CD4-positive, alpha-beta T cell (primary cell): ENCODE measurements at regions not wholly inside any gene's neighbourhood (a gene's known extent, or its start where the extent isn't known, plus 50 kb on each side); places are given as distances from the start of the nearest gene placed in this dataset.

Experiments
- ATAC-seq: fragments of 200-7000 bp; cut with Tn5 transposase; one replicate; pipeline ENCODE4 v1.10.0; 2022; ENCODE audit warnings: mild to moderate bottlenecking; ENCODE audit not compliant: poor library complexity
- CTCF ChIA-PET: fragments of 350-600 bp; sonication (Branson Sonifier 250); formaldehyde crosslinking; loops from one replicate; lab custom pipeline; 2021; ENCODE audit warnings: antibody characterized with exemption, inconsistent platforms; lab: Charles Lee
- POLR2A ChIA-PET: fragments of 350-600 bp; sonication (Branson Sonifier 250); formaldehyde crosslinking; loops from one replicate; lab custom pipeline; 2021; ENCODE audit warnings: antibody characterized with exemption, inconsistent platforms; lab: Charles Lee
- DNase-seq, 14 experiments: peaks; one replicate each; pipeline ENCODE4 v3.0.0-alpha.2; 2013 to 2020; ENCODE audit warnings: mixed read lengths in 2 of 14
- H3K27ac ChIP-seq, 2 donors: one replicate each; pipeline versions ENCODE4 v1.5.1 to v1.7.0; 2013; ENCODE audit warnings: low read length in 2 of 2, low read depth in 1 of 2, mild to moderate bottlenecking in 1 of 2
- H3K27me3 ChIP-seq, 2 experiments: 1 replicate in 1 of 2; 2 replicates in 1 of 2; pipeline versions ENCODE4 v1.6.1 to v1.7.0; 2013; ENCODE audit warnings: low read length in 2 of 2, control low read depth in 1 of 2, mild to moderate bottlenecking in 1 of 2, moderate library complexity in 1 of 2; ENCODE audit not compliant: insufficient read depth in 2 of 2, control insufficient read depth in 1 of 2
- H3K36me3 ChIP-seq: one replicate; pipeline ENCODE4 v1.6.1; 2013; ENCODE audit warnings: low read length, control low read depth; ENCODE audit not compliant: insufficient read depth
- H3K4me1 ChIP-seq: one replicate; pipeline ENCODE4 v1.6.1; 2013; ENCODE audit warnings: low read length, control low read depth; ENCODE audit not compliant: insufficient read depth
- H3K4me3 ChIP-seq: one replicate; pipeline ENCODE4 v1.5.1; 2013; ENCODE audit warnings: mild to moderate bottlenecking, low read length, moderate library complexity
- H3K9me3 ChIP-seq, 2 experiments: 1 replicate in 1 of 2; 2 replicates in 1 of 2; pipeline versions ENCODE4 v1.6.1 to v1.7.0; 2013; ENCODE audit warnings: low read length in 2 of 2, mild to moderate bottlenecking in 2 of 2, control low read depth in 1 of 2, moderate library complexity in 1 of 2; ENCODE audit not compliant: control insufficient read depth in 1 of 2, insufficient read depth in 1 of 2
- H3K27ac Mint-ChIP-seq: one replicate; pipeline ENCODE4 v1.8.0; 2020; ENCODE audit warnings: mixed read lengths
- H3K27me3 Mint-ChIP-seq: one replicate; pipeline ENCODE4 v1.8.0; 2021; ENCODE audit warnings: mixed read lengths
- H3K36me3 Mint-ChIP-seq: one replicate; pipeline ENCODE4 v1.8.0; 2021; ENCODE audit warnings: low read depth, mixed read lengths
- H3K4me1 Mint-ChIP-seq: one replicate; pipeline ENCODE4 v1.8.0; 2021; ENCODE audit warnings: low read depth, mixed read lengths
- H3K4me3 Mint-ChIP-seq: one replicate; pipeline ENCODE4 v1.8.0; 2020; ENCODE audit warnings: mild to moderate bottlenecking, mixed read lengths
- H3K9me3 Mint-ChIP-seq: one replicate; pipeline ENCODE4 v1.8.0; 2020; ENCODE audit warnings: mixed read lengths
- CTCF ChIP-seq: fragments of 200-600 bp; IDR thresholded peaks from one replicate; pipeline ENCODE4 v1.8.0; 2022; ENCODE audit warnings: antibody characterized with exemption, mild to moderate bottlenecking
- intact Hi-C, 2 experiments: fragments of 100-400 bp; cut with DNase I in 1 of 2; cut with micrococcal nuclease in 1 of 2; formaldehyde crosslinking; loops; one replicate each; pipeline versions ENCODE4 v1.15.1 to v1.9.0; 2023 to 2025; cut with DNase I, micrococcal nuclease

GRCh38 chr4:168019019-168019651 is 73.2 kb upstream of the ANXA10 start:
- Mint-ChIP-seq H3K4me3 (no peak overlapping the region), H3K9me3 (peaks cover 5% of the 10 kb centered on the region), H3K36me3 (no peaks in the 10 kb centered on the region), H3K27ac (no peak overlapping the region), H3K4me1 (no peaks in the 10 kb centered on the region), H3K27me3 (no peaks in the 10 kb centered on the region)
- no peaks in the 10 kb centered on the region for H3K36me3 ChIP-seq
- peaks cover 0 to 8% of the 10 kb centered on the region in 2 experiments for H3K9me3 ChIP-seq
- H3K4me1 ChIP-seq, result no peaks in the 10 kb centered on the region
- no peak for DNase-seq
- ATAC-seq, result no peak
- H3K27ac ChIP-seq, result no peak overlapping the region
- no peak for TF ChIP-seq CTCF
- H3K4me3 ChIP-seq, result no peak overlapping the region
- H3K27me3 ChIP-seq, result no peaks in the 10 kb centered on the region
- ChIA-PET CTCF (no interaction called here), POLR2A (no interaction called here)
- intact Hi-C loops, result no loop called here

- Mint-ChIP-seq H3K4me3 (no peak overlapping the region), H3K27me3 (no peaks in the 10 kb centered on the region), H3K4me1 (no peaks in the 10 kb centered on the region), H3K9me3 (peaks cover 5% of the 10 kb centered on the region), H3K36me3 (no peaks in the 10 kb centered on the region), H3K27ac (no peak overlapping the region)
- no peak for ATAC-seq
- Histone ChIP-seq H3K4me1 (no peaks in the 10 kb centered on the region), H3K27ac (no peak overlapping the region), H3K9me3 (peaks cover 0 to 8% of the 10 kb centered on the region in 2 experiments), H3K4me3 (no peak overlapping the region), H3K27me3 (no peaks in the 10 kb centered on the region), H3K36me3 (no peaks in the 10 kb centered on the region)
- no peak for DNase-seq
- ChIA-PET CTCF (no interaction called here), POLR2A (no interaction called here)
- TF ChIP-seq CTCF, result no peak
- intact Hi-C loops, result no loop called here
Observed at GRCh38 chr4:168019921-168020320, 72.4 kb upstream of the ANXA10 start.

- POLR2A ChIA-PET, result no interaction called here
- Histone ChIP-seq H3K27ac (no peak overlapping the region), H3K4me1 (no peaks in the 10 kb centered on the region), H3K27me3 (no peaks in the 10 kb centered on the region), H3K4me3 (no peak overlapping the region), H3K9me3 (peaks cover 0 to 8% of the 10 kb centered on the region in 2 experiments), H3K36me3 (no peaks in the 10 kb centered on the region)
- ATAC-seq, result no peak
- Mint-ChIP-seq H3K4me3 (no peak overlapping the region), H3K9me3 (peaks cover 5% of the 10 kb centered on the region), H3K27ac (no peak overlapping the region), H3K36me3 (no peaks in the 10 kb centered on the region), H3K27me3 (no peaks in the 10 kb centered on the region), H3K4me1 (no peaks in the 10 kb centered on the region)
- no peak for DNase-seq
- CTCF ChIA-PET, result no interaction called here
- no peak for TF ChIP-seq CTCF
- intact Hi-C loops, result no loop called here
Observed at GRCh38 chr4:168021666-168022065, 70.7 kb upstream of the ANXA10 start.
